SK-N-SH (cell line): ENCODE measurements at regions not wholly inside any gene's neighbourhood (a gene's known extent, or its start where the extent isn't known, plus 50 kb on each side); places are given as distances from the start of the nearest gene placed in this dataset.

ENCODE experiments used
- CTCF ChIA-PET: fragments of 300-600, 350-600 bp; formaldehyde crosslinking; extraction: SDS; loops from one replicate; lab custom pipeline; 2021; lab: Yijun Ruan, JAX
- POLR2A ChIA-PET: fragments of 350-600 bp; sonication (Branson Sonifier 250); formaldehyde crosslinking; extraction: SDS; loops from one replicate; lab custom pipeline; 2020; ENCODE audit warnings: antibody characterized with exemption, inconsistent platforms; lab: Yijun Ruan, JAX
- DNase-seq: peaks from one replicate; pipeline ENCODE4 v3.0.0; 2012
- H2AFZ ChIP-seq: fragments of 200-600 bp; sonication (generic); 2 replicates; pipeline ENCODE4 v1.8.1; 2016; ENCODE audit warnings: antibody characterized with exemption, mild to moderate bottlenecking, low read depth
- H3F3A ChIP-seq: fragments of 200-600 bp; sonication (generic); replicated peaks from 2 replicates; pipeline ENCODE3; 2016; ENCODE audit warnings: antibody characterized with exemption, mild to moderate bottlenecking; ENCODE audit not compliant: insufficient read depth
- H3K27ac ChIP-seq, 2 experiments: fragments of 200-500 bp in 1 of 2; fragments of 200-600 bp in 1 of 2; sonication (Bioruptor generic) in 1 of 2; sonication (generic), shearing (Covaris generic) in 1 of 2; 2 replicates each; pipeline versions ENCODE4 v1.5.1 to v1.6.1; 2014 to 2016; ENCODE audit warnings: low read depth in 2 of 2, inconsistent platforms in 1 of 2, low read length in 1 of 2, mild to moderate bottlenecking in 1 of 2, mixed read lengths in 1 of 2
- H3K27me3 ChIP-seq: fragments of 200-600 bp; sonication (generic), shearing (Covaris generic); 2 replicates; pipeline ENCODE4 v1.6.1; 2016; ENCODE audit warnings: mixed run types; ENCODE audit not compliant: insufficient read depth
- H3K36me3 ChIP-seq, 2 experiments: fragments of 200-500 bp in 1 of 2; fragments of 200-600 bp in 1 of 2; sonication (Bioruptor generic) in 1 of 2; sonication (generic) in 1 of 2; replicated peaks in 1 of 2; 2 replicates each; pipeline versions ENCODE3 to v1.5.1; 2014 to 2016; ENCODE audit warnings: low read length in 1 of 2, mild to moderate bottlenecking in 1 of 2; ENCODE audit not compliant: insufficient read depth in 2 of 2, control insufficient read depth in 1 of 2
- H3K4me1 ChIP-seq, 2 experiments: fragments of 200-500 bp in 1 of 2; fragments of 200-600 bp in 1 of 2; sonication (Bioruptor generic) in 1 of 2; sonication (generic), shearing (Covaris generic) in 1 of 2; 2 replicates each; pipeline versions ENCODE4 v1.5.1 to v1.6.1; 2014 to 2016; ENCODE audit warnings: low read depth in 1 of 2, low read length in 1 of 2, mixed run types in 1 of 2; ENCODE audit not compliant: insufficient read depth in 2 of 2, control insufficient read depth in 1 of 2
- H3K4me2 ChIP-seq: fragments of 200-600 bp; sonication (generic), shearing (Covaris generic); 2 replicates; pipeline ENCODE4 v1.6.1; 2017; ENCODE audit warnings: mixed run types
- H3K4me3 ChIP-seq, 2 experiments: fragments of 200-500 bp in 1 of 2; fragments of 200-600 bp in 1 of 2; sonication (Bioruptor generic) in 1 of 2; sonication (generic), shearing (Covaris generic) in 1 of 2; 2 replicates each; pipeline versions ENCODE4 v1.5.1 to v1.8.1; 2014 to 2016; ENCODE audit warnings: low read depth in 2 of 2, inconsistent platforms in 1 of 2, low read length in 1 of 2, mild to moderate bottlenecking in 1 of 2, mixed read lengths in 1 of 2, moderate library complexity in 1 of 2
- H3K79me2 ChIP-seq: fragments of 200-600 bp; sonication (generic); 2 replicates; pipeline ENCODE4 v1.8.1; 2017; ENCODE audit warnings: mild to moderate bottlenecking; ENCODE audit not compliant: insufficient read depth
- H3K9ac ChIP-seq: fragments of 200-600 bp; sonication (generic); 2 replicates; pipeline ENCODE4 v1.6.1; 2017; ENCODE audit warnings: mixed run types
- H3K9me2 ChIP-seq: fragments of 200-600 bp; sonication (generic); 2 replicates; pipeline ENCODE4 v1.6.1; 2017; ENCODE audit warnings: mixed run types
- H3K9me3 ChIP-seq: fragments of 200-600 bp; sonication (generic); 2 replicates; pipeline ENCODE4 v1.6.1; 2017; ENCODE audit warnings: mixed run types, mild to moderate bottlenecking, moderate library complexity
- H4K20me1 ChIP-seq: fragments of 200-600 bp; sonication (generic); 2 replicates; pipeline ENCODE4 v1.6.1; 2017; ENCODE audit warnings: mild to moderate bottlenecking, mixed run types; ENCODE audit not compliant: insufficient read depth
- CHD2 ChIP-seq: fragments of 150-350 bp; IDR thresholded peaks from 2 replicates; pipeline ENCODE4 v1.6.1; 2018; ENCODE audit warnings: low read length; ENCODE audit not compliant: partially characterized antibody
- EZH2phosphoT487 ChIP-seq: fragments of 200-600 bp; sonication (generic); IDR thresholded peaks from 2 replicates; pipeline ENCODE4 v1.6.1; 2017; ENCODE audit warnings: low read depth, mixed run types, mild to moderate bottlenecking, antibody characterized with exemption, moderate library complexity, borderline replicate concordance
- FOSL2 ChIP-seq: IDR thresholded peaks from 2 replicates; pipeline ENCODE4 v1.4.0; 2012; ENCODE audit warnings: low read depth, mild to moderate bottlenecking, moderate library complexity, borderline replicate concordance
- FOXM1 ChIP-seq: IDR thresholded peaks from 2 replicates; pipeline ENCODE4 v1.4.0; 2012; ENCODE audit warnings: low read depth, mild to moderate bottlenecking
- MXI1 ChIP-seq: IDR thresholded peaks from 2 replicates; pipeline ENCODE4 v1.6.1; 2012; ENCODE audit warnings: mild to moderate bottlenecking, low read depth, low read length, improper control_type of control experiment
- RCOR1 ChIP-seq: fragments of 150-350 bp; IDR thresholded peaks from 2 replicates; pipeline ENCODE4 v1.6.1; 2017; ENCODE audit warnings: antibody characterized with exemption, low read length
- RFX5 ChIP-seq: IDR thresholded peaks from 2 replicates; pipeline ENCODE4 v1.6.1; 2012; ENCODE audit warnings: mild to moderate bottlenecking, improper control_type of control experiment, low read length
- RXRA ChIP-seq: IDR thresholded peaks from 2 replicates; pipeline ENCODE4 v1.4.0; 2012; ENCODE audit warnings: low read depth, mild to moderate bottlenecking, borderline replicate concordance
- TAF1 ChIP-seq: IDR thresholded peaks from 2 replicates; pipeline ENCODE4 v1.6.1; 2012; ENCODE audit warnings: low read depth, mild to moderate bottlenecking, low read length, moderate library complexity, borderline replicate concordance
- TEAD4 ChIP-seq: IDR thresholded peaks from 2 replicates; pipeline ENCODE4 v1.4.0; 2012; ENCODE audit warnings: mild to moderate bottlenecking, borderline replicate concordance; ENCODE audit not compliant: insufficient read depth
- YY1 ChIP-seq: IDR thresholded peaks from 2 replicates; pipeline ENCODE4 v1.4.0; 2012; ENCODE audit warnings: low read depth, mild to moderate bottlenecking
- WGBS: methylation state at CpG from one replicate; pipeline ENCODE4 v1.1.6; 2017; ENCODE audit warnings: low lambda C conversion rate; 5-methylcytosine and 5-hydroxymethylcytosine counted together
- TF ChIP-seq, protein P1 (sequence below): IDR thresholded peaks from 2 replicates; pipeline ENCODE4 v1.4.0; 2012; ENCODE audit warnings: low read depth
- TF ChIP-seq, protein P2 (sequence below): IDR thresholded peaks from 2 replicates; pipeline ENCODE4 v1.4.0; 2012; ENCODE audit warnings: low read depth, borderline replicate concordance
- TF ChIP-seq, protein P3 (sequence below): fragments of 150-350 bp; IDR thresholded peaks from 2 replicates; pipeline ENCODE4 v1.6.1; 2016; ENCODE audit warnings: mild to moderate bottlenecking, low read depth, low read length

DNA sequence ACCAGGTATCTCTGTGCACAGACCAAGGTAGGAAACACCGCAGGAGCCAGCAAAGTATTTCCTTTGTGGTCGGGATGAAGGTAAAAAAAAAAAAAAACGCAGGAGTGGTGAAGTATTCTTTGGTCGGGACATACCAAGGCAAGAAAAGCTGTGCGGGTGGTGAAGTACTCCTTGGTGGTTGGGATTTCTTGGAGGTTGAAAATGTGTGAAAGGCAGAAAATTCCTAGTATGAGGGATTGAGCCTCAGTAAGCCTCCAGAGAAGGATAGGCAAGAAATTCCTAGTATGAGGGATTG is 802.6 kb downstream of the PLA2G4A start (continued):
- TF ChIP-seq, protein P1, sequence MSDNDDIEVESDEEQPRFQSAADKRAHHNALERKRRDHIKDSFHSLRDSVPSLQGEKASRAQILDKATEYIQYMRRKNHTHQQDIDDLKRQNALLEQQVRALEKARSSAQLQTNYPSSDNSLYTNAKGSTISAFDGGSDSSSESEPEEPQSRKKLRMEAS, result no peak

DNA sequence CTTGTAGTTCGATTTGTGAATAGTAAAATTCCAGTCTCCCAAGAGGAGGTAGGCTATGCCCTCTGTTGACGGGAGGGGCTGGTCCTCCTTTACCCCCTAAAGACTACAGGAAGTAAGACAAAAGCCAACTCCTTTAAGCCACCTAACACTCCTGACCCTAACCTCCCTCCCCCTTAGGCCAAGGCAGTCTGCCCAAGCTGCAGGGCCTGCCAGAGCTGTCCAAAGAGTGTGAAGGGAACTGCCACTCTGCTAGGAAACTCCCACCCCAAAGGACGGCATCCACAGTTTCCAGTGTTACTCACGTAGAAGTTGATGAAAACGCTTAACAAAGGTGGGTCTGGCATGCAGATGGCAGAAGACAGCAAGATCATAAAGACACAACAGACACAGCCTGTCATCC is 803.2 kb downstream of the PLA2G4A start:
- H3K27ac ChIP-seq, result no peak overlapping the region
- no peaks in the 10 kb centered on the region for H3K4me1 ChIP-seq
- 55% methylated on average over 5 of the region's 5 CpGs for WGBS
- H3K9ac ChIP-seq, result no peak overlapping the region
- no peaks in the 10 kb centered on the region for H3K9me2 ChIP-seq
- no peak overlapping the region for H3K4me2 ChIP-seq
- no peaks in the 10 kb centered on the region for H3K27me3 ChIP-seq
- H3F3A ChIP-seq, result no peaks in the 10 kb centered on the region
- no peak for TF ChIP-seq EZH2phosphoT487
- no peak for TF ChIP-seq MXI1
- no peak for TF ChIP-seq RCOR1
- no peak for TF ChIP-seq RFX5
- no peak for TF ChIP-seq FOSL2
- TF ChIP-seq, protein P1, result no peak
- no peak for TF ChIP-seq YY1
- no peak for TF ChIP-seq RXRA
- no peak for TF ChIP-seq FOXM1
- no peak for TF ChIP-seq TEAD4
- TF ChIP-seq, protein P2, sequence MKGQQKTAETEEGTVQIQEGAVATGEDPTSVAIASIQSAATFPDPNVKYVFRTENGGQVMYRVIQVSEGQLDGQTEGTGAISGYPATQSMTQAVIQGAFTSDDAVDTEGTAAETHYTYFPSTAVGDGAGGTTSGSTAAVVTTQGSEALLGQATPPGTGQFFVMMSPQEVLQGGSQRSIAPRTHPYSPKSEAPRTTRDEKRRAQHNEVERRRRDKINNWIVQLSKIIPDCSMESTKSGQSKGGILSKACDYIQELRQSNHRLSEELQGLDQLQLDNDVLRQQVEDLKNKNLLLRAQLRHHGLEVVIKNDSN, result no peak
- TF ChIP-seq, all 33 proteins: peak for 0
- Histone ChIP-seq H2AFZ (no peak overlapping the region), H3K79me2 (no peaks in the 10 kb centered on the region), H3K9me3 (no peaks in the 10 kb centered on the region; the same call in 1 of the 2 replicates), H3K36me3 (no peaks in the 10 kb centered on the region), H3K4me3 (no peak overlapping the region), H4K20me1 (no peaks in the 10 kb centered on the region)
- no peak for DNase-seq
- CTCF ChIA-PET, result no interaction called here
- POLR2A ChIA-PET, result no interaction called here

DNA sequence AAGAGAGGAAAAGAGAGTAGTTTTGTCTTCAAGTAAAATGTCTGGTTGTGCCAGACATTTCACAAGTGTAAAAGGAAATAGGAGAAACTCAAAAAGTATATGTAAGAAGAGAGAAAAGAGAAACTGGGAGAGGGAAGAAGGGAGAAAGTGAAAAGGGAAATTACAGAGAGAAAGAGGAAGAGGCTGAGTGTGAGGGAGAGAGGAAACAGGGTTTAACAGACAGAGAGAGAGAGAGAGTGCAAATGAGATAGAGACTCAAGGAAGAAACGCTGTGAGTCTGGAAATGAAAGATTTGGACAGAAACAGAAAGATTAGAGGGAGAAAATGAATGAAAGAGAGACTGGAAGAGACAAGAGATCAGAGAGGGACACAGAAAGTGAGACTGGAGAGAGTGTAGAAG is 806.2 kb downstream of the PLA2G4A start:
- Histone ChIP-seq H3K4me3 (no peak overlapping the region), H3K9me2 (no peaks in the 10 kb centered on the region), H3K36me3 (no peaks in the 10 kb centered on the region), H2AFZ (peak overlapping the region; percentile 69; the same call in 1 of the 2 replicates), H3K27me3 (no peaks in the 10 kb centered on the region), H3K9ac (no peak overlapping the region), H3K4me1 (no peaks in the 10 kb centered on the region), H3K27ac (no peak overlapping the region), H3K79me2 (no peaks in the 10 kb centered on the region), H3K4me2 (no peak overlapping the region), H4K20me1 (no peaks in the 10 kb centered on the region), H3F3A (no peaks in the 10 kb centered on the region), H3K9me3 (no peaks in the 10 kb centered on the region; the same call in 1 of the 2 replicates)
- WGBS, result 18% methylated on average over 1 of the region's 1 CpG
- ChIA-PET CTCF (no interaction called here), POLR2A (no interaction called here)
- TF ChIP-seq CHD2, result no peak
- no peak for TF ChIP-seq TAF1
- TF ChIP-seq, protein P3, sequence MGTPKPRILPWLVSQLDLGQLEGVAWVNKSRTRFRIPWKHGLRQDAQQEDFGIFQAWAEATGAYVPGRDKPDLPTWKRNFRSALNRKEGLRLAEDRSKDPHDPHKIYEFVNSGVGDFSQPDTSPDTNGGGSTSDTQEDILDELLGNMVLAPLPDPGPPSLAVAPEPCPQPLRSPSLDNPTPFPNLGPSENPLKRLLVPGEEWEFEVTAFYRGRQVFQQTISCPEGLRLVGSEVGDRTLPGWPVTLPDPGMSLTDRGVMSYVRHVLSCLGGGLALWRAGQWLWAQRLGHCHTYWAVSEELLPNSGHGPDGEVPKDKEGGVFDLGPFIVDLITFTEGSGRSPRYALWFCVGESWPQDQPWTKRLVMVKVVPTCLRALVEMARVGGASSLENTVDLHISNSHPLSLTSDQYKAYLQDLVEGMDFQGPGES, result no peak
- DNase-seq, result no peak
